GM13977 (cell line): ENCODE measurements at regions not wholly inside any gene's neighbourhood (a gene's known extent, or its start where the extent isn't known, plus 50 kb on each side); places are given as distances from the start of the nearest gene placed in this dataset.

Experiments used
- DNase-seq: peaks from one replicate; pipeline ENCODE4 v3.0.0; 2012; ENCODE audit warnings: low spot score
- CTCF ChIP-seq: IDR thresholded peaks from 2 replicates; pipeline ENCODE4 v1.5.1; 2012; ENCODE audit warnings: mild to moderate bottlenecking, control low read depth; ENCODE audit not compliant: insufficient read depth; ENCODE audit errors: extremely low read depth, missing control alignments
- in situ Hi-C: fragments of 300-500 bp; cut with MboI; formaldehyde crosslinking; loops from one replicate; pipeline ENCODE4 v1.12.0; 2022; ENCODE audit warnings: low sequenced_read_pairs, low pct_unique_long_range_greater_than_20kb, mixed read lengths, inconsistent platforms; ENCODE audit not compliant: unreplicated experiment

- no peak for DNase-seq
- TF ChIP-seq CTCF: no peak
- in situ Hi-C loops: no loop called here
Measured at GRCh38 chr16:35255816-35256215, 1796.4 kb downstream of the TP53TG3F start.

GRCh38 chr16:35258381-35258780 is 1799.0 kb downstream of the TP53TG3F start:
- in situ Hi-C loops: no loop called here
- DNase-seq: no peak
- no peak for TF ChIP-seq CTCF

DNA sequence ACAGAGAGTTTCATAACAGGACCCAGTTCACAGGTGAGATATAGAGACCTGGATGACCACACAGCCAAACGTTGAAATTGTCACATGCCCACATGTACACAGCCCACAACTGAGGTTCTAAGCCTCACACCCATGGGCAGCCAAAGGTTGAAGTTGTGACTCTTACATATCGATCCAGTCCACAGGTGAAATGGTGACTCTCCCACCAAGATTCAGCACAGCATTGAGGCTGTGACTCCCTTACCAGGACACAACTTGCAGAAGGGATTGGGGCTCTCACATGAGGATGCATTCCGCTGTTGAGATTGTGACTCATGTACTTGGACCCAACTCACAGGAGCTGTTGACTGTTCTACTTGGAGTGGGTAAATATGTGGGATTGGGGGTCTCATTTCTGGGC is 1836.4 kb downstream of the TP53TG3F start:
- no peak for TF ChIP-seq CTCF
- in situ Hi-C loops: no loop called here

GRCh38 chr16:35296962-35297653 is 1837.7 kb downstream of the TP53TG3F start:
- in situ Hi-C loops: no loop called here
- DNase-seq: no peak
- TF ChIP-seq CTCF: no peak

More for the DNA sequence above, 1836.4 kb downstream of the TP53TG3F start:
- no peak for DNase-seq

DNA sequence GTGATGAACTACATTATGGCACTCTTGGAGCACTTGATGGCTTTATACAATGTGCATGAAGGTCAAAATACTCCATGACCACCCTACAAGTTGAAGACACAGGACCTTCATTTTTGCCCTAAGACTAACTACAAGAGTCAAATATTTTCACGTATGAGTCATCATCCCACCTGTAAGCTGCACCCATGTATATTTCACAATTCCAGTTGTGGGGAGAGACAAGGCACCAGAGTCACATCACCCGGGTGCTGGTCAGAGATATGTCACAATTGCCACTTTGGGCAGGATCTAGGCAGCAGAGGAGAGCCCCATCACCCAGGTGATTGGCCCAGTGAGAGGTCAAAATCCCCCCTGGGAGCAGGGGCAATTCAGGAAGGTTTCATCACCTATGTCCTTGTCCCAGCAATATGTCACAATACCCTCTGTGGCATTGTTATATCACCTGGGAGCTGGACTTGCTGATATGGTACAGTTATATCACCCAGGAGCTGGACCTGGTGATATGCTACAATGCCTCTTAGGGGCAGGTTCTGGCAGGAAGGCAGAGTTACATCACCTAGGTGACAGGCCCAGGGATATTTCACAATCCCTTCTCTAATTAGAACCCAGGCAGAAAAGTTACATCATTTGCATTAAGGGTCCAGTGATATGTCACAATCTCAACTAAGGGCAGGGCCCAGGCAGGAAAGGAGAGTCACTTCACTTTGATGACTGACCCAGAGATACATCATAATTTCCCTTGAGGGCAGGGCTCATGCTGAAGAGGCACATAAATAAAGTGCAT is 1839.2 kb downstream of the TP53TG3F start:
- in situ Hi-C loops: no loop called here
- no peak for TF ChIP-seq CTCF
- DNase-seq: no peak

- in situ Hi-C loops: no loop called here
- no peak for TF ChIP-seq CTCF
- DNase-seq: no peak
Measured at GRCh38 chr16:35302859-35303258, 1843.4 kb downstream of the TP53TG3F start.
